ENCODE measurements at regions not wholly inside any gene's neighbourhood (a gene's known extent, or its start where the extent isn't known, plus 50 kb on each side); places are given as distances from the start of the nearest gene placed in this dataset.

GRCh38 chr3:103227651-103228050 is 792.8 kb downstream of the ZPLD1 start:
- no peak for TF ChIP-seq CTCF (conservative IDR thresholded peaks at IDR 0.05)
- no peaks in the 10 kb centered on the region for H3K9me3 Mint-ChIP-seq
- Histone ChIP-seq H3K4me1 (ENCODE audit: insufficient read depth, low read length) (no peaks in the 10 kb centered on the region), H3K9ac (ENCODE audit: extremely low read depth, insufficient read length, low read length) (no peak overlapping the region), H2AK5ac (ENCODE audit: insufficient read length, low read length) (no peak overlapping the region), H3K56ac (ENCODE audit: insufficient read length, low read depth, low read length) (no peak overlapping the region), H3K23ac (ENCODE audit: insufficient read length, low read depth, low read length) (no peak overlapping the region), H3K4me2 (ENCODE audit: insufficient read depth, insufficient read length, low read length) (no peak overlapping the region), H2BK120ac (ENCODE audit: low read depth, low read length, poor library complexity, severe bottlenecking) (no peak overlapping the region), H4K8ac (replicated peaks; ENCODE audit: insufficient read length, low read depth, low read length) (no peak overlapping the region), H3T11ph (ENCODE audit: low read length) (no peak overlapping the region), H3K18ac (ENCODE audit: insufficient read length, low read depth, low read length) (no peak overlapping the region), H4K20me1 (ENCODE audit: control insufficient read depth, insufficient read depth, insufficient read length) (no peaks in the 10 kb centered on the region), H2BK15ac (ENCODE audit: low read depth, low read length) (no peak overlapping the region), H3K27ac (ENCODE audit: insufficient read length, low read depth, low read length) (no peak overlapping the region), H2BK5ac (ENCODE audit: insufficient read length, low read length) (no peak overlapping the region), H3K27me3 (ENCODE audit: insufficient read depth, low read length) (no peaks in the 10 kb centered on the region), H3K79me2 (ENCODE audit: insufficient read depth, low read length) (no peaks in the 10 kb centered on the region), H3K79me1 (ENCODE audit: insufficient read depth, low read depth, low read length, poor library complexity, severe bottlenecking) (no peaks in the 10 kb centered on the region), H3K14ac (ENCODE audit: insufficient read depth, low read length) (no peak overlapping the region), H2BK12ac (ENCODE audit: insufficient read length, low read depth, low read length) (no peak overlapping the region), H3K9me3 (ENCODE audit: control insufficient read depth, low read depth, low read length) (no peaks in the 10 kb centered on the region), H3K4ac (ENCODE audit: low read depth, low read length) (no peak overlapping the region), H4K91ac (ENCODE audit: insufficient read length, low read depth, low read length) (no peak overlapping the region), H2BK20ac (ENCODE audit: low read depth, low read length, poor library complexity, severe bottlenecking) (no peak overlapping the region), H3K23me2 (ENCODE audit: insufficient read length, low read depth, low read length, poor library complexity, severe bottlenecking) (no peaks in the 10 kb centered on the region), H4K5ac (ENCODE audit: insufficient read length, low read depth, low read length) (no peak overlapping the region), H2AFZ (ENCODE audit: low read length) (no peak overlapping the region)
- WGBS (ENCODE audit: extremely low coverage, insufficient read length, low lambda C conversion rate) = no CpG with 5 or more reads among the region's 4 CpGs
- H3K27me3 Mint-ChIP-seq (ENCODE audit: low read depth) = no peaks in the 10 kb centered on the region
- H3K36me3 Mint-ChIP-seq (ENCODE audit: insufficient read depth in 1 of 3, low read depth in 3 of 3) = no peaks in the 10 kb centered on the region
- H3K4me1 Mint-ChIP-seq = no peaks in the 10 kb centered on the region
- H3K27ac Mint-ChIP-seq = no peak overlapping the region
- H3K4me3 Mint-ChIP-seq = no peak overlapping the region
- DNase-seq = no peak
